ENCODE measurements at regions not wholly inside any gene's neighbourhood (a gene's known extent, or its start where the extent isn't known, plus 50 kb on each side); places are given as distances from the start of the nearest gene placed in this dataset.
A peak's percentile ranks its signal among the peaks of the same experiment; 100 is the strongest.

DNA sequence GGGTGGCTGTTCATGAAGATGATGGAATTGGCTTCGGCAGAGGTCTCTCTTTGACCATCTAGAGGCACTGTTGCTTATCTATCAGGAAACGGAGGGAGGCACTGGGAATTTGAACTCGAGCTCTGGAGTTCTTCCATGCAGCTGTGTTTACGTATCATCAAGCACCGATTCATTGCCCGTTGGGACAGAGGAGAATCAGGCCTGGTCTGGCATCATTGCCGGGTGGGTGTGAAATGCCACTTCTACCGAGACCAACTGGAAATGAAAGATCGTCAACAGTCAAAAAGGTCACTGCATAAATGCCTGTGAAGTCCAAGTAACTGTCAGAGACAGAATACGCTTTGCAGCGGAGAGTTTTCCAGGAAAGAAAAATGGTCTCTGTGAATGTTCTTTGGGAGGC, 166.9 kb downstream of the ASMT start:
- TF ChIP-seq, protein P1, sequence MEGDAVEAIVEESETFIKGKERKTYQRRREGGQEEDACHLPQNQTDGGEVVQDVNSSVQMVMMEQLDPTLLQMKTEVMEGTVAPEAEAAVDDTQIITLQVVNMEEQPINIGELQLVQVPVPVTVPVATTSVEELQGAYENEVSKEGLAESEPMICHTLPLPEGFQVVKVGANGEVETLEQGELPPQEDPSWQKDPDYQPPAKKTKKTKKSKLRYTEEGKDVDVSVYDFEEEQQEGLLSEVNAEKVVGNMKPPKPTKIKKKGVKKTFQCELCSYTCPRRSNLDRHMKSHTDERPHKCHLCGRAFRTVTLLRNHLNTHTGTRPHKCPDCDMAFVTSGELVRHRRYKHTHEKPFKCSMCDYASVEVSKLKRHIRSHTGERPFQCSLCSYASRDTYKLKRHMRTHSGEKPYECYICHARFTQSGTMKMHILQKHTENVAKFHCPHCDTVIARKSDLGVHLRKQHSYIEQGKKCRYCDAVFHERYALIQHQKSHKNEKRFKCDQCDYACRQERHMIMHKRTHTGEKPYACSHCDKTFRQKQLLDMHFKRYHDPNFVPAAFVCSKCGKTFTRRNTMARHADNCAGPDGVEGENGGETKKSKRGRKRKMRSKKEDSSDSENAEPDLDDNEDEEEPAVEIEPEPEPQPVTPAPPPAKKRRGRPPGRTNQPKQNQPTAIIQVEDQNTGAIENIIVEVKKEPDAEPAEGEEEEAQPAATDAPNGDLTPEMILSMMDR (IDR thresholded peaks at IDR 0.05): no peak
- H3K36me3 ChIP-seq: no peaks in the 10 kb centered on the region
- no peak overlapping the region for H3K27ac ChIP-seq
- H3K4me3 ChIP-seq: no peak overlapping the region
- no peaks in the 10 kb centered on the region for H3K27me3 ChIP-seq
- peaks cover 0 to 21% (median 0%) of the 10 kb centered on the region in 3 donors for H3K9me3 ChIP-seq
- no peaks in the 10 kb centered on the region for H3K4me1 ChIP-seq
- no peak for DNase-seq
- intact Hi-C loops (cut with DNase I; ENCODE audit: low total_unique reads): no loop called here

DNA sequence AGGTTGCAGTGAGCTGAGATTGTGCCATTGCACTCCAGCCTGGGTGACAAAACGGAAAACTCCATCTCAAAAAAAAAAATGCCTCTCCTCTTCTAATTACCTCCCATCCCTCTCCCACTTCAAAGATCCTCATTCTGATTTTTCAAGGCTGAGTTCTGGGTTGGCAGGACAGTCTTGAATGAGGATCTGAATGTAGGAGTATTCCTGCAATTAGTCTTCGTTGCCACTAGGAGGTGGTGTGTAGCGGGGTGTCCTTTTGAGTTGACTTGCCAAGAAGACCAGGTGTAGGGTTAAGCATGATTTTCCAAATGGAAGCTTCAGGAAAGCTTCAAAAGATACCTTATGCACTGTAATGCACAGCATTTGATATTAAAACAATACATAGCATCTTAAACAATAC, 169.9 kb downstream of the ASMT start:
- Histone ChIP-seq H3K4me1 (no peaks in the 10 kb centered on the region), H3K4me3 (no peak overlapping the region), H3K36me3 (no peaks in the 10 kb centered on the region), H3K27ac (no peak overlapping the region), H3K9me3 (peaks cover 0 to 23% (median 0%) of the 10 kb centered on the region in 3 donors), H3K27me3 (no peaks in the 10 kb centered on the region)
- TF ChIP-seq, protein P1 (IDR thresholded peaks at IDR 0.05): no peak
- intact Hi-C loops (cut with DNase I; ENCODE audit: low total_unique reads): no loop called here
- no peak for DNase-seq

- TF ChIP-seq, protein P1 (IDR thresholded peaks at IDR 0.05): no peak
- Histone ChIP-seq H3K9me3 (peaks cover 0 to 23% (median 0%) of the 10 kb centered on the region in 3 donors), H3K4me1 (no peaks in the 10 kb centered on the region), H3K27me3 (no peaks in the 10 kb centered on the region), H3K36me3 (no peaks in the 10 kb centered on the region), H3K4me3 (no peak overlapping the region), H3K27ac (no peak overlapping the region)
- intact Hi-C loops (cut with DNase I; ENCODE audit: low total_unique reads): no loop called here
- DNase-seq: peak in 1 of 2 donors; percentile 23
These were observed 173.5 kb downstream of the ASMT start for GRCh38 chrX:1788300-1788911.

- H3K27me3 ChIP-seq: no peaks in the 10 kb centered on the region
- intact Hi-C loops (cut with DNase I; ENCODE audit: low total_unique reads): no loop called here
- no peaks in the 10 kb centered on the region for H3K4me1 ChIP-seq
- no peaks in the 10 kb centered on the region for H3K9me3 ChIP-seq
- no peaks in the 10 kb centered on the region for H3K36me3 ChIP-seq
- H3K4me3 ChIP-seq: no peak overlapping the region
- no peak overlapping the region for H3K27ac ChIP-seq
- TF ChIP-seq, protein P1 (IDR thresholded peaks at IDR 0.05): no peak
- no peak for DNase-seq
These were observed 177.8 kb downstream of the ASMT start for GRCh38 chrX:1792636-1793035.

GRCh38 chrX:1794586-1794985, 179.7 kb downstream of the ASMT start:
- Histone ChIP-seq H3K36me3 (no peaks in the 10 kb centered on the region), H3K27me3 (no peaks in the 10 kb centered on the region), H3K4me3 (no peak overlapping the region), H3K4me1 (peaks cover 0 to 7% (median under 1%) of the 10 kb centered on the region in 4 donors), H3K27ac (no peak overlapping the region), H3K9me3 (no peaks in the 10 kb centered on the region)
- TF ChIP-seq, protein P1 (IDR thresholded peaks at IDR 0.05): no peak
- DNase-seq: no peak
- intact Hi-C loops (cut with DNase I; ENCODE audit: low total_unique reads): no loop called here

GRCh38 chrX:1802912-1803311, 188.1 kb downstream of the ASMT start:
- no peaks in the 10 kb centered on the region for H3K9me3 ChIP-seq
- intact Hi-C loops (cut with DNase I; ENCODE audit: low total_unique reads): no loop called here
- H3K4me1 ChIP-seq: peaks cover 0 to 7% (median 3%) of the 10 kb centered on the region in 4 donors
- TF ChIP-seq, protein P1 (IDR thresholded peaks at IDR 0.05): no peak
- no peak overlapping the region for H3K4me3 ChIP-seq
- no peaks in the 10 kb centered on the region for H3K36me3 ChIP-seq
- DNase-seq: no peak
- no peaks in the 10 kb centered on the region for H3K27me3 ChIP-seq
- H3K27ac ChIP-seq: no peak overlapping the region
